HFF-Myc (cell line): ENCODE measurements at regions not wholly inside any gene's neighbourhood (a gene's known extent, or its start where the extent isn't known, plus 50 kb on each side); places are given as distances from the start of the nearest gene placed in this dataset.

Experiments used
- DNase-seq: peaks from one replicate; pipeline ENCODE4 v3.0.0-alpha.2; 2011; ENCODE audit warnings: low read depth; ENCODE audit errors: extremely low read depth
- H3K4me3 ChIP-seq: replicated peaks from 2 replicates; pipeline ENCODE4 v1.5.1; 2011; ENCODE audit warnings: low read depth, mild to moderate bottlenecking, control low read depth, low read length
- TF ChIP-seq, protein P1 (sequence below): IDR thresholded peaks from 2 replicates; pipeline ENCODE4 v1.5.1; 2012; ENCODE audit warnings: mild to moderate bottlenecking, low read depth, low read length, control low read depth; ENCODE audit errors: missing control alignments

DNA sequence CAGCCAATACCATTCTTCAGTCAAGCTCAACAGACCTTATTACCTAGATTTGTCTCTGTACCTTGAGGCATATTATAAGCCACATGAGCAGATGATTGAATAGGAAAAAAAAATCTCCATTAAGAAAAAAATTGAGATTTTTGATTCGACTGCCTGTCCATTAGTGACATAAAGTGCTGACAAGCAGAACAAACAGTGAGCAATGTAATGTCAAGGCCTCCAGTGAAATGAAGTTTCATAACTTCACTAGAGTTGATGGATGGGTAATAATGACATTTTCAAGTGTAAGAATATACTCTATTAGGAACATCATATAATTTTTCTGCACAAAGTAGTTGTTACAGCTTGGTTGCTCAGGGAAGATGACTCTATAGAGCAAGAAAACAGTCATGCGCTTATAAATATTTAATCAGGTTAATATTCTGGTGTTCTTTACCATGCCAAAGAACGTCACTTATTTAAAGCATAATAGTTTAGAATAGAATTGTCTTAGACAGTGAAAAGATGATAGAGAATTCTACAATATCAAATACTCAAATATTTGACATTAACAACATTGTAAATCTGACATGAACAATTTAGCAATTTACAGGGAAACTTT lies 783.7 kb downstream of the EPHA7 start:
- TF ChIP-seq, protein P1, sequence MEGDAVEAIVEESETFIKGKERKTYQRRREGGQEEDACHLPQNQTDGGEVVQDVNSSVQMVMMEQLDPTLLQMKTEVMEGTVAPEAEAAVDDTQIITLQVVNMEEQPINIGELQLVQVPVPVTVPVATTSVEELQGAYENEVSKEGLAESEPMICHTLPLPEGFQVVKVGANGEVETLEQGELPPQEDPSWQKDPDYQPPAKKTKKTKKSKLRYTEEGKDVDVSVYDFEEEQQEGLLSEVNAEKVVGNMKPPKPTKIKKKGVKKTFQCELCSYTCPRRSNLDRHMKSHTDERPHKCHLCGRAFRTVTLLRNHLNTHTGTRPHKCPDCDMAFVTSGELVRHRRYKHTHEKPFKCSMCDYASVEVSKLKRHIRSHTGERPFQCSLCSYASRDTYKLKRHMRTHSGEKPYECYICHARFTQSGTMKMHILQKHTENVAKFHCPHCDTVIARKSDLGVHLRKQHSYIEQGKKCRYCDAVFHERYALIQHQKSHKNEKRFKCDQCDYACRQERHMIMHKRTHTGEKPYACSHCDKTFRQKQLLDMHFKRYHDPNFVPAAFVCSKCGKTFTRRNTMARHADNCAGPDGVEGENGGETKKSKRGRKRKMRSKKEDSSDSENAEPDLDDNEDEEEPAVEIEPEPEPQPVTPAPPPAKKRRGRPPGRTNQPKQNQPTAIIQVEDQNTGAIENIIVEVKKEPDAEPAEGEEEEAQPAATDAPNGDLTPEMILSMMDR = no peak
- DNase-seq = no peak
- H3K4me3 ChIP-seq = no peak overlapping the region

DNA sequence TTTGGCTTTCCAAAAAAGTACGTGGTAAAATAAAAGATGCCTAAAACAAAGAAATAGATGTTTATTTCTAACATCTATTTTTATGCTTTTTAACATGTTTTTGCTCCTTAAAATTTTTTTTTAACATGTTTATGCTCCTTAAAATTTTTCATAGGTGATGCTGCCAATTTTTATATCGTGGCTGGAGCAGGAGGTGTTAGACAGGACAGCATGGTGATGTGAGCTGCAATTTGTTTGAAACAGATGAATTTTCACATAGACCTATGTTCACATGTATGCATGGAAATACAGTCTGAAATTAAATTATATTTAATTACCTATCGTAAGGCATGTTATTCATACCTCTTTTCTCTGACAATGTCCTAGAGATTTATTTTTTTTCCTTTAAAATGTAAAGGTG lies 784.8 kb downstream of the EPHA7 start:
- TF ChIP-seq, protein P1 = no peak
- no peak overlapping the region for H3K4me3 ChIP-seq
- DNase-seq = no peak

DNA sequence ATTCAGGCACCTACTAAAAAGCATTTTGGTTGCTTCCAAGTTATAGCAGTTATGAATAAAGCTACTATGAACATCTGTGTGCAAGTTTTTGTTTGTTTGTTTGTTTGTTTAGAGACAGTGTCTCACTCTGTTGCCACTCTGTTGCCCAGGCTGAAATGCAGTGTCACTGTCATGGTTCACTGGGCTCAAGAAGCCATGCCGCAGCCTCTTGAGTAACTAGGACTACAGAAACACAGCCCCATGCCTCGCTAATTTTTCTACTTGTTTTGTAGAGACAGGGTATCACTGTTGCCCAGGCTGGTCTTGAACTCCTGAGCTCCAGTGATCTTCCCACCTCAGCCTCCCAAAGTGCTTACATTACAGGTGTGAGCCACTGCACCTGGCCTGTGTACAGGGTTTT lies 795.9 kb downstream of the EPHA7 start:
- no peak overlapping the region for H3K4me3 ChIP-seq
- TF ChIP-seq, protein P1 = no peak
- no peak for DNase-seq

DNA sequence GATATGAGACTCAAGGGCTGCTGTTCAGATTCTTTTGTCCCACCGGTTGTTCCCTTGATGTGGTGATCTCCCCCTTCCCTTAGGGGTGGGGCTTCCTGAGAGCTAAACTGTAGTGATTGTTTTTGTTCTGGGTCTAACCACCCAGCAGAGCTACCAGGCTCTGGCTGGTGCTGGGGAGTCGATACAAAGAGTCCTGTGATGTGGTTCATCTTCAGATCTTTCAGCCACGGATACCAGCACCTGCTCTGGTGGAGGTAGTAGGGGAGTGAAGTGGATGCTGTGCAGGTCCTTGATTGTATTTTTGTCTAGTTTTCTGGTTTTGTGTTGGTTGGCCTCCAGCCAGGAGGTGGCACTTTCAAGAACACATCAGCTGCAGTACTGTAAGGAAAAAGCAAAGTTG lies 801.6 kb downstream of the EPHA7 start:
- TF ChIP-seq, protein P1 = no peak
- no peak overlapping the region for H3K4me3 ChIP-seq
- DNase-seq = no peak

DNA sequence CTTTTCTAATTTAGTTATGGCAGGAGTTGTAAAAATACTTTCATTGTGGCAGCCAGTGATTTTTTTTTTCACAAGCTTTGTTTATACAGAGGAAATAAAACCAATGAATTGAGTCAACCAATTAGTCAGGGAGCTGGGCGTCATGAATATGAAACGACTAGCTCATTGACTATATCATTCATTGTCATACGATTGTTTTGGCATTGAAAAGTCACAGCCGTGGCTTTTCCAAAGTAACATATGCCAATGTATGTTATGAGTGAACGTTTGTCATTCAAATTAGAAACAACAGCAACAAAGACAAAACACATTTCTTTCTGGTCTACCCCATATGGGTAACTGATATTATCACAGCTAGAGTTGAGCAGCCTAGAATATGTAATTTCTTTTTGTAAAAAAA lies 810.6 kb downstream of the EPHA7 start:
- TF ChIP-seq, protein P1 = no peak
- DNase-seq = no peak
- no peak overlapping the region for H3K4me3 ChIP-seq

DNA sequence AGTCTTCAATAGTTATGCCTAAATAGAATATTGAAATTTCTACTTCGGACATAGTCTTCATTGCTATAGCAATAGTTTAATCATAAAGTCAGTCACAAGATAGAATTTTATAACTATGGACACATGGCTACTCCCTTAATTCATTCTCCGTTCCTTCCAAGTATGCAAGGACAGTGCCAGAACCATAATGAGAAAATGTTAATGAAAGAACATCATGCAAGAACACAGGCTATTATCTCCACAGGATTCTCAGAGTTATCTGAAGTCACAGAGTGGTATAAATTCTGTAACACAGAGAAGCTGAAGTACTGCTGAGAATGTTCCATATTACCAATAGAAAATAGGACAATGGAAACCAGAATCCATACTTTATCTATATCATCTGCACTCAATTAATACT lies 826.2 kb downstream of the EPHA7 start:
- TF ChIP-seq, protein P1 = no peak
- DNase-seq = no peak
- H3K4me3 ChIP-seq = no peak overlapping the region

DNA sequence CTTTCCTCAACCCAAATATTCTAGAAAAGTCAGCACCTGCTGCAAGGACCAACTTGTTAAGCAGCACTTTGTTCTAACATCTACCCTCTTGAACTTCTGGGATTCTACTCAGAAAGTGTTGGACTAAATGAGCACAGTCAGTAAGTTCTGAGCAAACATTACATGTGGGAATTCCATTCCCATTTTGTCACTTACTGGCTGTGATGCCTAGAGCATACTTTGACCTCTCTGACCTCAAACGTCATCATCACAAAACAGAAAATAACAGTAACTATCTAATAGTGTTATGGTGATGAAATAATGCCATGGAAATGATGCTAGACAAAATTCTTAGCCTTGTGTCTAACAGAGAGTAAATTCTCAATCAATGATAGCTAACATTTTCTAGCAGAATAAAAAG lies 829.4 kb downstream of the EPHA7 start:
- TF ChIP-seq, protein P1 = no peak
- DNase-seq = no peak
- H3K4me3 ChIP-seq = no peak overlapping the region
